ENCODE measurements at regions not wholly inside any gene's neighbourhood (a gene's known extent, or its start where the extent isn't known, plus 50 kb on each side); places are given as distances from the start of the nearest gene placed in this dataset.

GRCh38 chr15:53324061-53324460 is 435.4 kb downstream of the WDR72 start:
- TF ChIP-seq CTCF (IDR thresholded peaks at IDR 0.05): no peak
- no peak for TF ChIP-seq POLR2A (IDR thresholded peaks at IDR 0.05)
